NOMO-1 (cell line): ENCODE measurements at regions not wholly inside any gene's neighbourhood (a gene's known extent, or its start where the extent isn't known, plus 50 kb on each side); places are given as distances from the start of the nearest gene placed in this dataset.

Experiments used
- DNase-seq, 2 experiments: peaks; one replicate each; lab custom pipeline; 2025; ENCODE audit not compliant: unreplicated experiment in 2 of 2; lab: John Stamatoyannopoulos, UW

- DNase-seq, result no peak
These were observed 145.1 kb upstream of the ADAMTS16 start for GRCh38 chr5:4995014-4995413.

- DNase-seq, result no peak
These were observed 134.8 kb upstream of the ADAMTS16 start for GRCh38 chr5:5005353-5005752.

GRCh38 chr5:5006548-5006947 lies 133.6 kb upstream of the ADAMTS16 start:
- no peak for DNase-seq

- DNase-seq, result no peak
These were observed 130.9 kb upstream of the ADAMTS16 start for GRCh38 chr5:5009240-5009639.

GRCh38 chr5:5011151-5011550 lies 129.0 kb upstream of the ADAMTS16 start:
- no peak for DNase-seq

GRCh38 chr5:5014586-5015235 lies 125.4 kb upstream of the ADAMTS16 start:
- no peak for DNase-seq

- DNase-seq, result no peak
These were observed 122.1 kb upstream of the ADAMTS16 start for GRCh38 chr5:5017827-5018577.

- DNase-seq, result no peak
These were observed 121.6 kb upstream of the ADAMTS16 start for GRCh38 chr5:5018578-5018970.

GRCh38 chr5:5021436-5021835 lies 118.7 kb upstream of the ADAMTS16 start:
- no peak for DNase-seq

- no peak for DNase-seq
These were observed 114.9 kb upstream of the ADAMTS16 start for GRCh38 chr5:5025098-5025773.

GRCh38 chr5:5025774-5026408 lies 114.2 kb upstream of the ADAMTS16 start:
- DNase-seq, result peak in 1 of 2 experiments; percentile 27

GRCh38 chr5:5026409-5026785 lies 113.7 kb upstream of the ADAMTS16 start:
- DNase-seq, result no peak

- DNase-seq, result no peak
These were observed 108.5 kb upstream of the ADAMTS16 start for GRCh38 chr5:5031665-5032064.

- DNase-seq, result no peak
These were observed 102.5 kb upstream of the ADAMTS16 start for GRCh38 chr5:5037674-5038073.

- no peak for DNase-seq
These were observed 100.2 kb upstream of the ADAMTS16 start for GRCh38 chr5:5039918-5040317.

GRCh38 chr5:5040712-5041111 lies 99.4 kb upstream of the ADAMTS16 start:
- DNase-seq, result no peak

- no peak for DNase-seq
These were observed 97.3 kb upstream of the ADAMTS16 start for GRCh38 chr5:5042806-5043205.

- DNase-seq, result no peak
These were observed 96.8 kb upstream of the ADAMTS16 start for GRCh38 chr5:5043346-5043745.

GRCh38 chr5:5044247-5044840 lies 95.8 kb upstream of the ADAMTS16 start:
- no peak for DNase-seq

- no peak for DNase-seq
These were observed 93.2 kb upstream of the ADAMTS16 start for GRCh38 chr5:5046680-5047502.
